ENCODE measurements at regions not wholly inside any gene's neighbourhood (a gene's known extent, or its start where the extent isn't known, plus 50 kb on each side); places are given as distances from the start of the nearest gene placed in this dataset.

DNA sequence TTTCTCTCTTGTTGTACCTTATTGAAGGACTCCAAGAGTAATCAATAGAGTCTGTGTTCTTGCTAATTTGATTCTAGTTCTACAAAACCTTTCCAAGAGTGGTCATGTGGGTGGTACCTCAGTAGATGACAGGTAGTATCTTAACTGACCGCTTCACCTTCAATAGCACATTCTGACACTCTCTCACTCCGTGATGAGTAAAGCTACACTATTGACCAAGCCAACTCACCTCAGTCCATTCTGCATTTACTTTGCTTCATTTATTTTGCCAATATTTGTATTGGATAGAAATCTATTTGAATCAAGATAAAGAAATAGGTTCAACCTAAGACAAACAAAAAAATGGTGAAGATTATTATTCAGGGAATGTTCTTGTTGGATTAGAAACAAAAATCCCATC lies 1869.6 kb upstream of the CELF4 start:
- no peaks in the 10 kb centered on the region for H3K36me3 ChIP-seq (ENCODE audit: control insufficient read depth in 2 of 2, insufficient read depth in 2 of 2, low read length in 1 of 2)
- H3K27ac ChIP-seq (ENCODE audit: control insufficient read depth, insufficient read depth): no peak overlapping the region
- SMC1A ChIA-PET (ENCODE audit: uncharacterized antibody, unreplicated experiment): interaction anchor here (1.7 kb wide), 1 partner anchor 12 kb away, joined by 5 read pairs; no protein-coding TSS in a partner anchor
- H3K4me1 ChIP-seq (ENCODE audit: control insufficient read depth, insufficient read depth, low read length): no peaks in the 10 kb centered on the region
- CTCF ChIA-PET: no interaction called here
- intact Hi-C loops (cut with micrococcal nuclease; ENCODE audit: unreplicated experiment) (loop anchor here (10.0 kb wide), 1 partner anchor 60 kb away; no protein-coding TSS in a partner anchor), in situ Hi-C loops (cut with MboI) (no loop called here)
- H3K4me2 ChIP-seq (ENCODE audit: control insufficient read depth, insufficient read depth): no peak overlapping the region
- FAIRE-seq (no peak), DNase-seq (ENCODE audit: low read depth, low spot score) (no peak), ATAC-seq (no peak)
- BruUV-seq (replicated peaks): no TSS peak
- no peaks in the 10 kb centered on the region for H3K9me3 ChIP-seq (replicated peaks; ENCODE audit: control insufficient read depth, insufficient read depth, low read length)
- no peaks in the 10 kb centered on the region for H3K79me2 ChIP-seq (ENCODE audit: control insufficient read depth, insufficient read depth, low read length)
- no peak overlapping the region for H2AFZ ChIP-seq (ENCODE audit: control insufficient read depth, low read depth, low read length)
- no peak overlapping the region for H3K4me3 ChIP-seq
- POLR2A ChIA-PET: no interaction called here
- no peaks in the 10 kb centered on the region for H4K20me1 ChIP-seq (ENCODE audit: control insufficient read depth, insufficient read depth)
- RAD21 ChIA-PET (ENCODE audit: unreplicated experiment): no interaction called here
- WGBS (ENCODE audit: insufficient coverage, insufficient replicate concordance, low lambda C conversion rate, missing lambda C conversion rate): 25% methylated on average over 2 of the region's 2 CpGs
- TF ChIP-seq FOXK2 (IDR thresholded peaks at IDR 0.05) (no peak), MYC (IDR thresholded peaks at IDR 0.05; ENCODE audit: insufficient read depth, insufficient read length, insufficient replicate concordance, low read length, severe bottlenecking) (no peak), YY1 (IDR thresholded peaks at IDR 0.05; ENCODE audit: low read depth, low read length) (no peak)
- TF ChIP-seq, protein P1, sequence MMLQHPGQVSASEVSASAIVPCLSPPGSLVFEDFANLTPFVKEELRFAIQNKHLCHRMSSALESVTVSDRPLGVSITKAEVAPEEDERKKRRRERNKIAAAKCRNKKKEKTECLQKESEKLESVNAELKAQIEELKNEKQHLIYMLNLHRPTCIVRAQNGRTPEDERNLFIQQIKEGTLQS (IDR thresholded peaks at IDR 0.05; ENCODE audit: borderline replicate concordance, extremely low read depth, low read depth, low read length): no peak
- H3K9ac ChIP-seq (ENCODE audit: control insufficient read depth, insufficient read depth, low read length): no peak overlapping the region
- H3K27me3 ChIP-seq (replicated peaks in 1 of 2; ENCODE audit: control insufficient read depth in 2 of 2, insufficient read depth in 2 of 2, low read length in 1 of 2): no peaks in the 10 kb centered on the region

DNA sequence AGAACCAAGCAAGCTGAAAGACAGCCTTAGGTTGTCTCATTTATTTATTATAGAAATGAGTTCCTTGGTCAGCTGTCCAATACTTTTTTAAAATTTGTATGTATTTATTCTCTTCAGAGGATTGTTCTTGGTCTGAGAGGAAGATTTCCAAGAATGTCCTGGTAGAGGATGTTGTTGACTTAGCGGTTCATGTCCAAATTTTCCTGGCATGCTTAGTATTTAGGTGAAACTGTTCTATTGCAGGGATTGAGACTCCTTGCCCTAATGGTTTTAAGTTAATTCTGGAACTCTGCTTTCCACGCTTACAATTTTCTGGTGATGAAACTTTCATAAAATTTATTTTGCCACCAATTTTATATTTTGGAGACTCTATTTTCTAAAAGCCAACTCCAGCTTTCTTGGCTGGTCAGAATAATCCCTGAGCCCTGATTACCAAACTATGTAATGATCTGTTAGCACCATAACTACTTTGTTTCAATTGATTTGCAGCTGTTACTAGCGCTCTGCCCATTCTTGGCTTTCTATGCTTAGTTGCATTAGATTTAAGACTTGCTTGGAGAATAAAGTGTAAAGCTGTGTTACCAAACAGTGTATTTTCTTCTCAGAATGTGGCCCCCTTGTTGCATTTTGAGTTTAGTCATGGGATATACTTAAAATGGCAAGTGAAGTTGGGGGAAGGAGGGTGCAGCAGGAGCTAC lies 1868.8 kb upstream of the CELF4 start:
- ChIA-PET POLR2A (no interaction called here), CTCF (no interaction called here), RAD21 (ENCODE audit: unreplicated experiment) (no interaction called here), SMC1A (ENCODE audit: uncharacterized antibody, unreplicated experiment) (no interaction called here)
- DNase-seq (ENCODE audit: low read depth, low spot score) (no peak), ATAC-seq (no peak), FAIRE-seq (no peak)
- Histone ChIP-seq H3K9ac (ENCODE audit: control insufficient read depth, insufficient read depth, low read length) (no peak overlapping the region), H3K36me3 (ENCODE audit: control insufficient read depth in 2 of 2, insufficient read depth in 2 of 2, low read length in 1 of 2) (no peaks in the 10 kb centered on the region), H3K79me2 (ENCODE audit: control insufficient read depth, insufficient read depth, low read length) (no peaks in the 10 kb centered on the region), H3K27me3 (replicated peaks in 1 of 2; ENCODE audit: control insufficient read depth in 2 of 2, insufficient read depth in 2 of 2, low read length in 1 of 2) (no peaks in the 10 kb centered on the region), H4K20me1 (ENCODE audit: control insufficient read depth, insufficient read depth) (no peaks in the 10 kb centered on the region), H3K4me1 (ENCODE audit: control insufficient read depth, insufficient read depth, low read length) (no peaks in the 10 kb centered on the region), H3K4me3 (no peak overlapping the region), H2AFZ (ENCODE audit: control insufficient read depth, low read depth, low read length) (no peak overlapping the region), H3K4me2 (ENCODE audit: control insufficient read depth, insufficient read depth) (no peak overlapping the region), H3K27ac (ENCODE audit: control insufficient read depth, insufficient read depth) (no peak overlapping the region), H3K9me3 (replicated peaks; ENCODE audit: control insufficient read depth, insufficient read depth, low read length) (no peaks in the 10 kb centered on the region)
- BruUV-seq (replicated peaks): no TSS peak
- TF ChIP-seq STAT1 (conservative IDR thresholded peaks at IDR 0.05): no peak
- no peak for TF ChIP-seq ZNF384 (IDR thresholded peaks at IDR 0.05; ENCODE audit: borderline replicate concordance, low read depth, low read length)
- TF ChIP-seq ZNF24 (IDR thresholded peaks at IDR 0.05): no peak
- TF ChIP-seq RCOR1 (conservative IDR thresholded peaks at IDR 0.05; ENCODE audit: low read depth, low read length): no peak
- TF ChIP-seq MTA2 (IDR thresholded peaks at IDR 0.05; ENCODE audit: low read depth): no peak
- no peak for TF ChIP-seq NR2F1 (conservative IDR thresholded peaks at IDR 0.05)
- TF ChIP-seq, protein P2, sequence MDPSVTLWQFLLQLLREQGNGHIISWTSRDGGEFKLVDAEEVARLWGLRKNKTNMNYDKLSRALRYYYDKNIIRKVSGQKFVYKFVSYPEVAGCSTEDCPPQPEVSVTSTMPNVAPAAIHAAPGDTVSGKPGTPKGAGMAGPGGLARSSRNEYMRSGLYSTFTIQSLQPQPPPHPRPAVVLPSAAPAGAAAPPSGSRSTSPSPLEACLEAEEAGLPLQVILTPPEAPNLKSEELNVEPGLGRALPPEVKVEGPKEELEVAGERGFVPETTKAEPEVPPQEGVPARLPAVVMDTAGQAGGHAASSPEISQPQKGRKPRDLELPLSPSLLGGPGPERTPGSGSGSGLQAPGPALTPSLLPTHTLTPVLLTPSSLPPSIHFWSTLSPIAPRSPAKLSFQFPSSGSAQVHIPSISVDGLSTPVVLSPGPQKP (IDR thresholded peaks at IDR 0.05; ENCODE audit: low read depth, low read length): no peak
- TF ChIP-seq MYB (IDR thresholded peaks at IDR 0.05; ENCODE audit: borderline replicate concordance, low read depth, low read length): no peak
- TF ChIP-seq EED (IDR thresholded peaks at IDR 0.05; ENCODE audit: low read depth): no peak
- TF ChIP-seq NBN (IDR thresholded peaks at IDR 0.05): no peak
- no peak for TF ChIP-seq POLR2AphosphoS5 (IDR thresholded peaks at IDR 0.05; ENCODE audit: low read length)
- no peak for TF ChIP-seq RUNX3 (IDR thresholded peaks at IDR 0.05; ENCODE audit: low read length)
- no peak for TF ChIP-seq ZBED1 (IDR thresholded peaks at IDR 0.05; ENCODE audit: borderline replicate concordance)
- TF ChIP-seq TCF12 (IDR thresholded peaks at IDR 0.05; ENCODE audit: low read depth, low read length): no peak
- 42% methylated on average over 3 of the region's 3 CpGs for WGBS (ENCODE audit: insufficient coverage, insufficient replicate concordance, low lambda C conversion rate, missing lambda C conversion rate)
- in situ Hi-C loops (cut with MboI): no loop called here
- intact Hi-C loops (cut with micrococcal nuclease; ENCODE audit: unreplicated experiment): loop anchor here (10.0 kb wide), 1 partner anchor 60 kb away; no protein-coding TSS in a partner anchor

Measured in GM12878 (cell line).